Muscle layer of colon (tissue), 2 donors: ENCODE measurements at regions not wholly inside any gene's neighbourhood (a gene's known extent, or its start where the extent isn't known, plus 50 kb on each side); places are given as distances from the start of the nearest gene placed in this dataset.
"Not testable (repeated sequence)": the region's sequence is repeated elsewhere in the genome, so short reads cannot be mapped to it uniquely, and the experiment has no call there.

Experiments used
- H3K27ac ChIP-seq: one replicate; pipeline ENCODE4 v1.7.0; 2013; ENCODE audit warnings: low read depth, mild to moderate bottlenecking, low read length, moderate library complexity
- H3K27me3 ChIP-seq, 2 donors: one replicate each; pipeline ENCODE4 v1.7.0; 2013; ENCODE audit warnings: low read length in 2 of 2, mild to moderate bottlenecking in 2 of 2; ENCODE audit not compliant: insufficient read depth in 2 of 2, control insufficient read depth in 1 of 2
- H3K36me3 ChIP-seq: one replicate; pipeline ENCODE4 v1.7.0; 2013; ENCODE audit warnings: mild to moderate bottlenecking, low read length; ENCODE audit not compliant: insufficient read depth
- H3K4me1 ChIP-seq: one replicate; pipeline ENCODE4 v1.7.0; 2013; ENCODE audit warnings: mild to moderate bottlenecking, low read length; ENCODE audit not compliant: insufficient read depth
- H3K4me3 ChIP-seq, 2 donors: one replicate each; pipeline ENCODE4 v1.7.0; 2013; ENCODE audit warnings: low read length in 2 of 2, low read depth in 1 of 2, mild to moderate bottlenecking in 1 of 2, moderate library complexity in 1 of 2
- H3K9ac ChIP-seq: one replicate; pipeline ENCODE4 v1.7.0; 2013; ENCODE audit warnings: low read length
- H3K9me3 ChIP-seq: one replicate; pipeline ENCODE4 v1.7.0; 2013; ENCODE audit warnings: mild to moderate bottlenecking, low read length
- donor health status: abdominal sarcoma.
- donor health status: Adenocarcinoma of cecum.

- Histone ChIP-seq H3K27me3 (no peaks in the 10 kb centered on the region), H3K36me3 (no peaks in the 10 kb centered on the region), H3K9ac (no peak overlapping the region), H3K9me3 (no peaks in the 10 kb centered on the region), H3K4me1 (no peaks in the 10 kb centered on the region), H3K27ac (no peak overlapping the region), H3K4me3 (no peak overlapping the region)
Measured at GRCh38 chr6:14596410-14596809, 478.8 kb downstream of the CD83 start.

- H3K27ac ChIP-seq = no peak overlapping the region
- no peaks in the 10 kb centered on the region for H3K4me1 ChIP-seq
- H3K9me3 ChIP-seq = no peaks in the 10 kb centered on the region
- H3K9ac ChIP-seq = no peak overlapping the region
- H3K36me3 ChIP-seq = no peaks in the 10 kb centered on the region
- no peak overlapping the region for H3K4me3 ChIP-seq
- H3K27me3 ChIP-seq = no peaks in the 10 kb centered on the region
Measured at GRCh38 chr6:14597090-14597489, 479.5 kb downstream of the CD83 start.

- Histone ChIP-seq H3K9me3 (no peaks in the 10 kb centered on the region), H3K9ac (no peak overlapping the region), H3K36me3 (no peaks in the 10 kb centered on the region), H3K4me3 (no peak overlapping the region), H3K4me1 (no peaks in the 10 kb centered on the region), H3K27ac (no peak overlapping the region), H3K27me3 (no peaks in the 10 kb centered on the region)
Measured at GRCh38 chr6:14598017-14598864, 480.7 kb downstream of the CD83 start.

- H3K4me1 ChIP-seq, H3K27me3 ChIP-seq, H3K36me3 ChIP-seq, H3K27ac ChIP-seq, H3K4me3 ChIP-seq, H3K9ac ChIP-seq, H3K9me3 ChIP-seq: not testable (repeated sequence)
Measured at GRCh38 chr6:14600306-14600705, 482.7 kb downstream of the CD83 start.

GRCh38 chr6:14601490-14601889 lies 483.9 kb downstream of the CD83 start:
- Histone ChIP-seq H3K27ac (no peak overlapping the region), H3K4me1 (no peaks in the 10 kb centered on the region), H3K4me3 (no peak overlapping the region), H3K9ac (no peak overlapping the region), H3K27me3 (no peaks in the 10 kb centered on the region), H3K36me3 (no peaks in the 10 kb centered on the region), H3K9me3 (no peaks in the 10 kb centered on the region)

GRCh38 chr6:14606353-14606752 lies 488.8 kb downstream of the CD83 start:
- Histone ChIP-seq H3K27me3 (no peaks in the 10 kb centered on the region), H3K4me3 (no peak overlapping the region), H3K4me1 (no peaks in the 10 kb centered on the region), H3K9me3 (no peaks in the 10 kb centered on the region), H3K9ac (no peak overlapping the region), H3K27ac (no peak overlapping the region), H3K36me3 (no peaks in the 10 kb centered on the region)

- no peaks in the 10 kb centered on the region for H3K9me3 ChIP-seq
- H3K27me3 ChIP-seq = no peaks in the 10 kb centered on the region
- H3K27ac ChIP-seq = no peak overlapping the region
- H3K4me3 ChIP-seq = no peak overlapping the region
- H3K36me3 ChIP-seq = no peaks in the 10 kb centered on the region
- no peak overlapping the region for H3K9ac ChIP-seq
- no peaks in the 10 kb centered on the region for H3K4me1 ChIP-seq
Measured at GRCh38 chr6:14610141-14610540, 492.6 kb downstream of the CD83 start.

GRCh38 chr6:14612016-14612980 lies 494.7 kb downstream of the CD83 start:
- Histone ChIP-seq H3K27ac (no peak overlapping the region), H3K9ac (no peak overlapping the region), H3K27me3 (no peaks in the 10 kb centered on the region), H3K4me1 (no peaks in the 10 kb centered on the region), H3K9me3 (no peaks in the 10 kb centered on the region), H3K4me3 (no peak overlapping the region), H3K36me3 (no peaks in the 10 kb centered on the region)

- H3K9me3 ChIP-seq = no peaks in the 10 kb centered on the region
Measured at GRCh38 chr6:14614631-14615030, 497.1 kb downstream of the CD83 start.

GRCh38 chr6:14616656-14617055 lies 499.1 kb downstream of the CD83 start:
- H3K36me3 ChIP-seq = no peaks in the 10 kb centered on the region
- no peak overlapping the region for H3K4me3 ChIP-seq
- no peak overlapping the region for H3K27ac ChIP-seq
- H3K4me1 ChIP-seq = no peaks in the 10 kb centered on the region
- H3K27me3 ChIP-seq = no peaks in the 10 kb centered on the region
- no peaks in the 10 kb centered on the region for H3K9me3 ChIP-seq
- no peak overlapping the region for H3K9ac ChIP-seq

More at GRCh38 chr6:14614631-14615030, 497.1 kb downstream of the CD83 start:
- no peak overlapping the region for H3K27ac ChIP-seq
- no peak overlapping the region for H3K4me3 ChIP-seq
- H3K9ac ChIP-seq = no peak overlapping the region
- no peaks in the 10 kb centered on the region for H3K4me1 ChIP-seq
- no peaks in the 10 kb centered on the region for H3K27me3 ChIP-seq
- H3K36me3 ChIP-seq = no peaks in the 10 kb centered on the region

- no peak overlapping the region for H3K4me3 ChIP-seq
- H3K27ac ChIP-seq = no peak overlapping the region
- H3K36me3 ChIP-seq = no peaks in the 10 kb centered on the region
- no peak overlapping the region for H3K9ac ChIP-seq
- H3K4me1 ChIP-seq = no peaks in the 10 kb centered on the region
- H3K9me3 ChIP-seq = no peaks in the 10 kb centered on the region
- H3K27me3 ChIP-seq = no peaks in the 10 kb centered on the region
Measured at GRCh38 chr6:14618759-14619418, 501.3 kb downstream of the CD83 start.
